ENCODE measurements at regions not wholly inside any gene's neighbourhood (a gene's known extent, or its start where the extent isn't known, plus 50 kb on each side); places are given as distances from the start of the nearest gene placed in this dataset.
A peak's percentile ranks its signal among the peaks of the same experiment; 100 is the strongest.

- no peak for DNase-seq (ENCODE audit: low spot score)
- no peaks in the 10 kb centered on the region for H3K36me3 Mint-ChIP-seq (ENCODE audit: low read depth)
- H3K4me3 Mint-ChIP-seq (ENCODE audit: unreplicated experiment), result no peak overlapping the region
- H3K4me1 Mint-ChIP-seq (ENCODE audit: low read depth), result peaks cover 36% of the 10 kb centered on the region
- no peak for TF ChIP-seq CTCF (IDR thresholded peaks at IDR 0.05)
- peaks cover 5% of the 10 kb centered on the region for H3K27me3 Mint-ChIP-seq (ENCODE audit: low read depth)
- H3K9me3 Mint-ChIP-seq (ENCODE audit: low read depth), result no peaks in the 10 kb centered on the region
- no peak overlapping the region for H3K27ac Mint-ChIP-seq (ENCODE audit: unreplicated experiment)
These were observed 218.8 kb upstream of the CAMK1G start for GRCh38 chr1:209364716-209365115.

GRCh38 chr1:209367061-209367772, 216.3 kb upstream of the CAMK1G start:
- peak overlapping the region; percentile 57 for H3K27ac Mint-ChIP-seq (ENCODE audit: unreplicated experiment)
- no peak for DNase-seq (ENCODE audit: low spot score)
- no peak overlapping the region for H3K4me3 Mint-ChIP-seq (ENCODE audit: unreplicated experiment)
- H3K36me3 Mint-ChIP-seq (ENCODE audit: low read depth), result no peaks in the 10 kb centered on the region
- H3K4me1 Mint-ChIP-seq (ENCODE audit: low read depth), result peaks cover 36% of the 10 kb centered on the region
- H3K27me3 Mint-ChIP-seq (ENCODE audit: low read depth), result no peaks in the 10 kb centered on the region
- no peaks in the 10 kb centered on the region for H3K9me3 Mint-ChIP-seq (ENCODE audit: low read depth)
- no peak for TF ChIP-seq CTCF (IDR thresholded peaks at IDR 0.05)

- Mint-ChIP-seq H3K27ac (ENCODE audit: unreplicated experiment) (peak overlapping the region; percentile 27), H3K4me3 (ENCODE audit: unreplicated experiment) (no peak overlapping the region), H3K4me1 (ENCODE audit: low read depth) (peaks cover 36% of the 10 kb centered on the region), H3K9me3 (ENCODE audit: low read depth) (no peaks in the 10 kb centered on the region), H3K36me3 (ENCODE audit: low read depth) (no peaks in the 10 kb centered on the region), H3K27me3 (ENCODE audit: low read depth) (no peaks in the 10 kb centered on the region)
- TF ChIP-seq CTCF (IDR thresholded peaks at IDR 0.05), result no peak
- no peak for DNase-seq (ENCODE audit: low spot score)
These were observed 214.5 kb upstream of the CAMK1G start for GRCh38 chr1:209368864-209369598.

GRCh38 chr1:209370241-209370995, 213.1 kb upstream of the CAMK1G start:
- H3K4me1 Mint-ChIP-seq (ENCODE audit: low read depth), result peaks cover 38% of the 10 kb centered on the region
- H3K9me3 Mint-ChIP-seq (ENCODE audit: low read depth), result no peaks in the 10 kb centered on the region
- no peak overlapping the region for H3K27ac Mint-ChIP-seq (ENCODE audit: unreplicated experiment)
- H3K4me3 Mint-ChIP-seq (ENCODE audit: unreplicated experiment), result no peak overlapping the region
- no peaks in the 10 kb centered on the region for H3K27me3 Mint-ChIP-seq (ENCODE audit: low read depth)
- H3K36me3 Mint-ChIP-seq (ENCODE audit: low read depth), result no peaks in the 10 kb centered on the region
- DNase-seq (ENCODE audit: low spot score), result no peak
- no peak for TF ChIP-seq CTCF (IDR thresholded peaks at IDR 0.05)

GRCh38 chr1:209375097-209375496, 208.4 kb upstream of the CAMK1G start:
- Mint-ChIP-seq H3K4me3 (ENCODE audit: unreplicated experiment) (no peak overlapping the region), H3K36me3 (ENCODE audit: low read depth) (no peaks in the 10 kb centered on the region)
- TF ChIP-seq CTCF (IDR thresholded peaks at IDR 0.05), result no peak

More at GRCh38 chr1:209375097-209375496, 208.4 kb upstream of the CAMK1G start:
- no peaks in the 10 kb centered on the region for H3K9me3 Mint-ChIP-seq (ENCODE audit: low read depth)
- no peak for DNase-seq (ENCODE audit: low spot score)
- peaks cover 21% of the 10 kb centered on the region for H3K4me1 Mint-ChIP-seq (ENCODE audit: low read depth)
- H3K27ac Mint-ChIP-seq (ENCODE audit: unreplicated experiment), result peak overlapping the region; percentile 52
- no peaks in the 10 kb centered on the region for H3K27me3 Mint-ChIP-seq (ENCODE audit: low read depth)
